BLaER1 treated with 17β-estradiol and CSF1 and Interleukin-3, amounts not matched to agents 10 nM and 100 nM (cell line): ENCODE measurements at regions not wholly inside any gene's neighbourhood (a gene's known extent, or its start where the extent isn't known, plus 50 kb on each side); places are given as distances from the start of the nearest gene placed in this dataset.

Experiments used
- H3K27ac ChIP-seq, 11 experiments: shearing (Covaris generic); formaldehyde crosslinking; 2 replicates each; pipeline ENCODE4 v1.8.1; 2022
- H3K27me3 ChIP-seq, 11 experiments: shearing (Covaris generic); formaldehyde crosslinking; 2 replicates each; pipeline ENCODE4 v1.8.1; 2022
- H3K36me3 ChIP-seq, 11 experiments: shearing (Covaris generic); formaldehyde crosslinking; 2 replicates each; pipeline ENCODE4 v1.8.1; 2022
- H3K4me1 ChIP-seq, 10 experiments: shearing (Covaris generic); formaldehyde crosslinking; 2 replicates each; pipeline ENCODE4 v1.8.1; 2022
- H3K4me2 ChIP-seq, 11 experiments: shearing (Covaris generic); formaldehyde crosslinking; 2 replicates each; pipeline ENCODE4 v1.8.1; 2022
- H3K4me3 ChIP-seq, 10 experiments: shearing (Covaris generic); formaldehyde crosslinking; 2 replicates each; pipeline ENCODE4 v1.8.1; 2022
- H3K9ac ChIP-seq, 11 experiments: shearing (Covaris generic); formaldehyde crosslinking; 2 replicates each; pipeline ENCODE4 v1.8.1; 2022
- H3K9me3 ChIP-seq, 11 experiments: shearing (Covaris generic); formaldehyde crosslinking; replicated peaks in 1 of 11; 2 replicates each; pipeline ENCODE4 v1.8.1; 2022
- H4K20me1 ChIP-seq, 11 experiments: shearing (Covaris generic); formaldehyde crosslinking; 2 replicates each; pipeline ENCODE4 v1.8.1; 2022
- Cebpa-rat ChIP-seq, 11 experiments: shearing (Covaris generic); IDR thresholded peaks; 2 replicates each; pipeline ENCODE4 v1.8.1; 2022

DNA sequence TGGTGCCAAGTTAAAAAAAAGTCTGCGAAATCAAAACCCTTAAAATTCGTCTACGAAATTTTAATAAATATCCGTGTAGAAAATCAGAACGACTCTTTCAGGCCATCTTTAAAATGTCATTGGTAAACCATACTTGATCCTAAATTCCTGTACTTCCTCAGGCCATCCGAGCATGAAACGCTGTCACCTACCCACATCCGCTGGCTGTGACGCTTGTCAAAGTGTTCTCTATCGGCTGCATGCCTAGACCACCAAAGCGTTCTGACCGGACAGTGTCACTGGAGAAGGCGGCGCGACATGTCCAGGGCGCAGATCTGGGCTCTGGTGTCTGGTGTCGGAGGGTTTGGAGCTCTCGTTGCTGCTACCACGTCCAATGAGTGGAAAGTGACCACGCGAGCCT lies 119.0 kb upstream of the CLDN10 start:
- Histone ChIP-seq H4K20me1 (no peaks in the 10 kb centered on the region), H3K4me2 (no peak overlapping the region), H3K9ac (no peak overlapping the region), H3K27me3 (no peaks in the 10 kb centered on the region), H3K9me3 (no peaks in the 10 kb centered on the region), H3K4me3 (no peak overlapping the region), H3K4me1 (no peaks in the 10 kb centered on the region; a peak in 1 of 20 replicates), H3K27ac (no peak overlapping the region), H3K36me3 (no peaks in the 10 kb centered on the region)
- no peak for TF ChIP-seq Cebpa-rat (IDR thresholded peaks at IDR 0.05)

DNA sequence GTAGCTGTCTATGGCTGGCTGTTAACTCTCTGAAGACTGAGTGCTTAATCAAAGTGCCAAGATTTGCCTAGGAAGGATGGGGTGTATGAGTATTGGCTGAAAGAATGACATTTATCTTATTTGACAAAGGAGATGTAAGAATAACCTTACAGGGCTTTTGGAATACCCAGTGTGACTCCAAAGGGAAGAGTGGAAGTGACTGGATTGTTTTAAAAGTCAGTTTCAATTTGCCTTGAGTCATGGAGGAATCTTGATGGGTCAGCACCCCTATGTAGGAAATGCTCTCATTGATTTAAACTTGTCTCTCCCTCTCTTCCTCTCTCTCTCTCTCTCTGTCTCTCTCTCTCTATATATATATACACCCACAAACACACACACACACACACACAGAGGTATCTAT lies 118.4 kb upstream of the CLDN10 start:
- H3K4me2 ChIP-seq, result no peak overlapping the region
- H3K4me3 ChIP-seq, result no peak overlapping the region
- no peaks in the 10 kb centered on the region for H4K20me1 ChIP-seq
- H3K27me3 ChIP-seq, result no peaks in the 10 kb centered on the region
- no peaks in the 10 kb centered on the region for H3K36me3 ChIP-seq
- H3K9ac ChIP-seq, result no peak overlapping the region
- no peak for TF ChIP-seq Cebpa-rat (IDR thresholded peaks at IDR 0.05)
- H3K4me1 ChIP-seq, result no peaks in the 10 kb centered on the region; a peak in 1 of 20 replicates
- no peak overlapping the region for H3K27ac ChIP-seq
- H3K9me3 ChIP-seq, result no peaks in the 10 kb centered on the region

DNA sequence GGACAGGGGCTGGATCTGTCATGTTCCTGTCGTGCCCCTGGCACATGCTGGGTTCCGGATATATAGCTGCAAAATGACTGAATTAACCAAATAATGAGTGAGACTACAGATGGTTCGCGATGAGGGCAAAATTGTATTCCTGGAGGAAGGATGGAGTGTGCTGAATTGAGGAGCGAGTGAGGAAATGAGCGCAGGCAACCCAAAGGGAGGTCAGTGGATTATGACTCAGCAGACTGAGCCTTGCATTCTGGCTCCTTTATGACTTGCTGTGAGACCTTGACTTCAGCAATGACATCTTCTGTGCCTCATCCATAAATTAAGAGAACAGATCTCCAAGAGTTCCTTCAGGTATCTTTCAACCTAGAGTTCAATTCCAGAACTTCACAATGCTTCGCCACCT lies 115.0 kb upstream of the CLDN10 start:
- TF ChIP-seq Cebpa-rat (IDR thresholded peaks at IDR 0.05), result no peak
- Histone ChIP-seq H3K4me3 (no peak overlapping the region), H3K36me3 (no peaks in the 10 kb centered on the region), H3K27ac (no peak overlapping the region), H4K20me1 (no peaks in the 10 kb centered on the region), H3K27me3 (no peaks in the 10 kb centered on the region), H3K9ac (no peak overlapping the region), H3K4me1 (no peaks in the 10 kb centered on the region), H3K4me2 (no peak overlapping the region), H3K9me3 (no peaks in the 10 kb centered on the region)

DNA sequence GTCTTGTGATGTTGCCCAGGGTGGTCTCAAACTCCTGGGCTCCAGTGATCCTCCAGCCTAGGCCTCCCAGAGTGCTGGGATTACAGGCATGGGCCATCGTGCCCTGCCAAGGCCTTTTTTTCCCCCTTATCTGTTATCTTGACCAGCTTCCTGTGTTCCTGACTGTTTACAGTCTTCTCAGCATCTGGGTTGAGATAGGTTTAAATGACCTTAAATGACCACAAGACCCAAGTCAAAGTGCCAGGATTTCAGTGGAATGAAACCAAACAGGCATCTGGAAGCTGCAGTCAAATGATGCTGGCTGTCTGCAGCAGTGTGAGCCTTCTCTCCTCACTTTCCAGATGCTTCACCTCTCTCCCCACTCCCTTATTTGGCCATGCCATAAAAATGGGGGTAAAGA lies 114.2 kb upstream of the CLDN10 start:
- H3K9ac ChIP-seq, result no peak overlapping the region
- no peak overlapping the region for H3K4me2 ChIP-seq
- H3K4me1 ChIP-seq, result no peaks in the 10 kb centered on the region
- H3K36me3 ChIP-seq, result no peaks in the 10 kb centered on the region
- no peak overlapping the region for H3K27ac ChIP-seq
- TF ChIP-seq Cebpa-rat (IDR thresholded peaks at IDR 0.05), result no peak
- H3K4me3 ChIP-seq, result no peak overlapping the region
- H4K20me1 ChIP-seq, result no peaks in the 10 kb centered on the region
- no peaks in the 10 kb centered on the region for H3K27me3 ChIP-seq
- no peaks in the 10 kb centered on the region for H3K9me3 ChIP-seq

DNA sequence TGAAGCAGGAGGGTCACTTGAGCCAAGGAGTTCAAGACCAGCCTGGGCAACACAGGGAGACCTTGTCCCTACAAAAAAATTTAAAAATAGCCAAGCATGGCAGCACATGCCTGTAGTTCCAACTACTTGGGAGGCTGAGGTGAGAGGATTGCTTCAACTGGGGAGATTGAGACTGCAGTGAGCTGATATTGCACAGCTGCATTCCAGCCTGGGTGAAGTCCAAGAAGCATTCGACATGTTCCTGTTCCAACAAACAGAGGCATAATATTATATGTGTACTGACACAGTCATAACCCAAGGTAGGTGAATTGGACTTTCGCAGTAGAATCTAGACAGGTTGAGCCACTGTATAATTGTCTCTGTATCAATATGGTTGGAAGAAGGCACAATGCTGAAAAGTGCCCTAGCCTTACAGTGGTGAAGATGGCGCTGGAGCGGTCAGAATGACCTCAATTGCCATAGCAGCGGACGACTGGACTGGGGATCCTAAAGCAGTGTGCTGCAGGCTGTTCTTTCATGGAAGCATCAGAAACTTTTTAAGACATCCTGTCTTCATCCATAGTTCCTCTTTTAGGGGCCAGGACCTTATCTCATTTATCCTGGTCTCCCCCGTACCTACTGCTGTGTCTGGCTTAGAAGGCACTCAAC lies 112.0 kb upstream of the CLDN10 start:
- Histone ChIP-seq H3K4me1 (no peaks in the 10 kb centered on the region), H3K27ac (no peak overlapping the region), H4K20me1 (no peaks in the 10 kb centered on the region), H3K27me3 (no peaks in the 10 kb centered on the region), H3K4me2 (no peak overlapping the region), H3K9ac (no peak overlapping the region), H3K36me3 (no peaks in the 10 kb centered on the region), H3K9me3 (no peaks in the 10 kb centered on the region), H3K4me3 (no peak overlapping the region)
- TF ChIP-seq Cebpa-rat (IDR thresholded peaks at IDR 0.05), result no peak

DNA sequence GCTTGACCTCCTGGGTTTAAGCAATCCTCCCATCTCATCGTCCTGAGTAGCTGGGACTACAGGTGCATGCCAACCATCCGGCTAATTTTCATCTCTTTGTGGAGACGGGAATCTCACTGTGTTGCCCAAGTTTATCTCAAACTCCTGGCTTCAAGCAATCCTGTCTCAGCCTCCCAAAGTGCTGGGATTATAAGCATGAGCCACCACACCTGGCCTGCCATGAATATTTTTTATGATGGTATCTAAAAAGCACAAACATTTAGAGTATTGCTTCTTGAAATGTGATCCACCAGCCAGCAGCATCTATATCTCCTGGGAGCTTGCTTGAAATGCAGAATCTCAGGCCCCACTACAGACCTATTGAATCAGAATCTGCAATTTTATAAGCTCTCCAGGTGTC lies 111.2 kb upstream of the CLDN10 start:
- no peak overlapping the region for H3K27ac ChIP-seq
- H3K9ac ChIP-seq, result no peak overlapping the region
- H3K4me3 ChIP-seq, result no peak overlapping the region
- H3K4me2 ChIP-seq, result no peak overlapping the region
- H3K9me3 ChIP-seq, result no peaks in the 10 kb centered on the region
- no peaks in the 10 kb centered on the region for H3K4me1 ChIP-seq
- TF ChIP-seq Cebpa-rat (IDR thresholded peaks at IDR 0.05), result no peak
- no peaks in the 10 kb centered on the region for H3K27me3 ChIP-seq
- H3K36me3 ChIP-seq, result no peaks in the 10 kb centered on the region
- H4K20me1 ChIP-seq, result no peaks in the 10 kb centered on the region

DNA sequence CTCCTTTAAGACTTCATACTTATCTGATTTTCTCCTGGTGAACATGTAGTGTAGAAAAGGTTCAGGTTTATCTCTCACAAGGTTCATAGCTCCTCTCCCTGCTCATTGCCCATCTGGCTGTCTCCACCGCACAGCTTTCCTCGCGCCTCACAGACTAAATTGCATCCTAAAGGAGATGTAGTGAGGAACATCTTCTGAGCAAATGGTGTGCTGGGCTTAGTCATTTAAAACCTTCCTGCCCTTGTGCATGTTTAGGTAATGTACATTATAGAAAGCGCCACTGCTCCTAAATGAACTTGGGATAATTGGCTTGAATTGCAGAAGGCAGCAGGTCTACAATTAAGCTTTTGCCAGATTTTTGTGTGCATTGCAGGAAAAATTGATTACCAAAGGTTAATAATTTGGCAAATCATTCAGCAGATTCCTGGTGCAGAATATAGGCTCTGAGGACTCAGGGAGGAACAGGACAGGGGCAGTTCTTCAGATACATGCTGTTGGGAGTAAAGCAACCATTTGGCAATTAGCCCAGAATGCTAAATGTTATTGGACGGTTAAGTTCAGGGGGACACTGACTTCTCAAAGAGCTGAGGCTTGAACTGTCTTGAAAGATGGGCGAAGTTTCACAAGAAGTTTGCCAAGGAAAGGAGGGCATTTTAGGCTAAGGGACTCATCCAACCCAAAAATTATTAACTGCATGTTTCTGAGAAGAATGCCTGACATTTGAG lies 108.4 kb upstream of the CLDN10 start:
- Histone ChIP-seq H3K9me3 (no peaks in the 10 kb centered on the region), H3K4me2 (no peak overlapping the region), H3K9ac (no peak overlapping the region), H3K27ac (no peak overlapping the region), H3K4me3 (no peak overlapping the region), H3K27me3 (no peaks in the 10 kb centered on the region), H4K20me1 (no peaks in the 10 kb centered on the region), H3K36me3 (no peaks in the 10 kb centered on the region), H3K4me1 (no peaks in the 10 kb centered on the region)
- no peak for TF ChIP-seq Cebpa-rat (IDR thresholded peaks at IDR 0.05)

DNA sequence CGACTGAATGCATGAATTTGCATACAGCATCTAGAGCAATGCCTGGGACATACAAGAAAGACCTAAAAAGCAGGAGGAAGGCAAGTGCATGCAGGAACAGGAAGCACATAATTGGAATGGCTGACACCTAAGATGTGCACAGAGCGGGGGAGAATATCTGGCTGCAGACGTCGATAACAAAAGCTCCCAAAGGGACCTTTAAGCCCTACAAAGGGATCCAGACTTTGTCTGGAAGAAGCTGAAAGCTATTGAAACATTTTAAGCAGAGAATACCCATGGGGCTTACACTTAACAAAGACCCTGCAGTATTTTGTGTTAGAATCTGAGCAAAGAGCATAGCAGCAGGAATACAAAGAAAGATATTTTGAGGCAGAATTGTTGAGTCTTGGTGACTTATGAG lies 107.4 kb upstream of the CLDN10 start:
- Histone ChIP-seq H3K9me3 (no peaks in the 10 kb centered on the region), H4K20me1 (no peaks in the 10 kb centered on the region), H3K36me3 (no peaks in the 10 kb centered on the region), H3K9ac (no peak overlapping the region), H3K27me3 (no peaks in the 10 kb centered on the region), H3K4me1 (no peaks in the 10 kb centered on the region), H3K27ac (no peak overlapping the region), H3K4me3 (no peak overlapping the region), H3K4me2 (no peak overlapping the region)
- TF ChIP-seq Cebpa-rat (IDR thresholded peaks at IDR 0.05), result no peak

DNA sequence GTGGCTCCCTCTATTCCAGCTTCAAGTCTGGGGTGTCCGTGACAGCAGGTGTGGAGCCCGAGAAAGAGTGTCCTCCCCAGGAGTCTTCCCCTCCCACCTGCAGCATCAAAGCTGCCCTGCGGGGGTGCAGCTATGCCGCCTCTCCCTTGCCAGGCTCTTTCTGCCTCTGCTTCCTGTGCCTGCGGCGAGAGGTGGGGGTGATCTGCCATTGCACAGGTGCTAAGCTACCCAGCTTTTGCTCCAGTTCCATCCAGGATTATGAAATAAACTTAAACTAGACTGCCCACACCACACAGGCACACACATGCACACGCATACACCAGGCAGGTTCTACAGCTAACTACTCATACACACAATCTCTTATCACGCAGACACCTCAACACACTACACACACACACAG lies 104.7 kb upstream of the CLDN10 start:
- Histone ChIP-seq H3K9ac (no peak overlapping the region), H3K4me1 (peaks cover 0 to 7% (median 0%) of the 10 kb centered on the region in 10 experiments; a peak in 2 of 20 replicates), H4K20me1 (no peaks in the 10 kb centered on the region), H3K36me3 (no peaks in the 10 kb centered on the region), H3K27ac (no peak overlapping the region), H3K9me3 (no peaks in the 10 kb centered on the region), H3K4me3 (no peak overlapping the region), H3K4me2 (no peak overlapping the region), H3K27me3 (no peaks in the 10 kb centered on the region)
- no peak for TF ChIP-seq Cebpa-rat (IDR thresholded peaks at IDR 0.05)

DNA sequence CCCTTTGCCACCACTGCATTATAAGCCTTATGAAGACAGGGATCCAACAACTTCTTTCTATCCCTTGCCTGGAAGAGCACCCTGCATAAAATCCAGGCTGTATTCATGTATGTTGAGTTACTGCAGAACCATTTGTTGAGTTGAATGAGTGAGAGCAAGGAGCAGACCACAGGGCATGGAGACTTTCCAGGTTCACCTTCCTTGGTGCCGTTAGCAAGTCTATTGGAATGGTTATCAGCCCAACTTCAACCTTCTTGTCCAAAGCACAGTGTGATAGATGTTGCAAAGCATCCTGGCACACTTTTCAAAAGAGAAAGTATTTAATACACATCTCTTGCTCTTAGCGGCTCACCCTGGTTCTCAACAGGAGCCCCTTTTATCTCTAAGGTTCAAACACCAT lies 100.9 kb upstream of the CLDN10 start:
- TF ChIP-seq Cebpa-rat (IDR thresholded peaks at IDR 0.05), result no peak
- Histone ChIP-seq H3K27me3 (no peaks in the 10 kb centered on the region), H4K20me1 (no peaks in the 10 kb centered on the region), H3K4me2 (no peak overlapping the region), H3K4me1 (peaks cover 5 to 17% (median 11%) of the 10 kb centered on the region in 10 experiments), H3K36me3 (no peaks in the 10 kb centered on the region), H3K4me3 (no peak overlapping the region), H3K9me3 (no peaks in the 10 kb centered on the region), H3K9ac (no peak overlapping the region), H3K27ac (no peak overlapping the region)
